RWPE2 (cell line): ENCODE measurements at regions not wholly inside any gene's neighbourhood (a gene's known extent, or its start where the extent isn't known, plus 50 kb on each side); places are given as distances from the start of the nearest gene placed in this dataset.

ENCODE experiments used
- ATAC-seq: fragments of 200-7000 bp; cut with Tn5 transposase; 3 replicates; pipeline ENCODE4 v1.9.1; 2021; ENCODE audit warnings: low read depth
- DNase-seq: peaks from one replicate; pipeline ENCODE4 v3.0.0-alpha.2; 2020; ENCODE audit warnings: low spot score
- H3K27ac ChIP-seq: fragments of 450-650 bp; 2 replicates; pipeline ENCODE4 v1.5.1; 2017; ENCODE audit warnings: mild to moderate bottlenecking; ENCODE audit not compliant: poor library complexity, severe bottlenecking
- H3K27me3 ChIP-seq: fragments of 250-450 bp; sonication (Bioruptor Pico); 2 replicates; pipeline ENCODE4 v1.5.1; 2021; ENCODE audit warnings: mild to moderate bottlenecking, moderate library complexity; ENCODE audit not compliant: insufficient read depth, poor library complexity, severe bottlenecking
- H3K36me3 ChIP-seq: fragments of 250-450 bp; sonication (Bioruptor Pico); 2 replicates; pipeline ENCODE4 v1.5.1; 2020; ENCODE audit warnings: low read depth, mild to moderate bottlenecking, moderate library complexity
- H3K4me1 ChIP-seq: fragments of 250-450 bp; sonication (Bioruptor Pico); 2 replicates; pipeline ENCODE4 v1.5.1; 2021; ENCODE audit warnings: mild to moderate bottlenecking, moderate library complexity; ENCODE audit not compliant: insufficient read depth, poor library complexity, severe bottlenecking
- H3K4me3 ChIP-seq: fragments of 250-450 bp; sonication (Bioruptor Pico); 2 replicates; pipeline ENCODE4 v1.5.1; 2021; ENCODE audit warnings: mild to moderate bottlenecking, moderate library complexity; ENCODE audit not compliant: severe bottlenecking
- H3K9me3 ChIP-seq: fragments of 250-450 bp; sonication (Bioruptor Pico); 2 replicates; pipeline ENCODE4 v1.5.1; 2021; ENCODE audit warnings: mild to moderate bottlenecking, moderate library complexity; ENCODE audit not compliant: severe bottlenecking
- TF ChIP-seq, protein P1 (sequence below): fragments of 450-650 bp; IDR thresholded peaks from one replicate; pipeline ENCODE4 v1.5.1; 2017; ENCODE audit warnings: mild to moderate bottlenecking, moderate library complexity; ENCODE audit not compliant: poor library complexity, severe bottlenecking

- Histone ChIP-seq H3K4me3 (no peak overlapping the region), H3K9me3 (no peaks in the 10 kb centered on the region), H3K27me3 (no peaks in the 10 kb centered on the region), H3K36me3 (no peaks in the 10 kb centered on the region), H3K27ac (no peak overlapping the region), H3K4me1 (peaks cover 5% of the 10 kb centered on the region)
- no peak for ATAC-seq
- DNase-seq = no peak
- TF ChIP-seq, protein P1, sequence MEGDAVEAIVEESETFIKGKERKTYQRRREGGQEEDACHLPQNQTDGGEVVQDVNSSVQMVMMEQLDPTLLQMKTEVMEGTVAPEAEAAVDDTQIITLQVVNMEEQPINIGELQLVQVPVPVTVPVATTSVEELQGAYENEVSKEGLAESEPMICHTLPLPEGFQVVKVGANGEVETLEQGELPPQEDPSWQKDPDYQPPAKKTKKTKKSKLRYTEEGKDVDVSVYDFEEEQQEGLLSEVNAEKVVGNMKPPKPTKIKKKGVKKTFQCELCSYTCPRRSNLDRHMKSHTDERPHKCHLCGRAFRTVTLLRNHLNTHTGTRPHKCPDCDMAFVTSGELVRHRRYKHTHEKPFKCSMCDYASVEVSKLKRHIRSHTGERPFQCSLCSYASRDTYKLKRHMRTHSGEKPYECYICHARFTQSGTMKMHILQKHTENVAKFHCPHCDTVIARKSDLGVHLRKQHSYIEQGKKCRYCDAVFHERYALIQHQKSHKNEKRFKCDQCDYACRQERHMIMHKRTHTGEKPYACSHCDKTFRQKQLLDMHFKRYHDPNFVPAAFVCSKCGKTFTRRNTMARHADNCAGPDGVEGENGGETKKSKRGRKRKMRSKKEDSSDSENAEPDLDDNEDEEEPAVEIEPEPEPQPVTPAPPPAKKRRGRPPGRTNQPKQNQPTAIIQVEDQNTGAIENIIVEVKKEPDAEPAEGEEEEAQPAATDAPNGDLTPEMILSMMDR = no peak
These were observed 379.6 kb downstream of the NUAK1 start for GRCh38 chr12:105759149-105759548.

GRCh38 chr12:105761075-105761474, 377.7 kb downstream of the NUAK1 start:
- H3K27me3 ChIP-seq = no peaks in the 10 kb centered on the region
- TF ChIP-seq, protein P1 = no peak
- DNase-seq (no peak), ATAC-seq (peak; percentile 45)
- no peak overlapping the region for H3K27ac ChIP-seq
- no peaks in the 10 kb centered on the region for H3K9me3 ChIP-seq
- H3K4me1 ChIP-seq = peaks cover 5% of the 10 kb centered on the region
- H3K4me3 ChIP-seq = no peak overlapping the region
- H3K36me3 ChIP-seq = no peaks in the 10 kb centered on the region

DNA sequence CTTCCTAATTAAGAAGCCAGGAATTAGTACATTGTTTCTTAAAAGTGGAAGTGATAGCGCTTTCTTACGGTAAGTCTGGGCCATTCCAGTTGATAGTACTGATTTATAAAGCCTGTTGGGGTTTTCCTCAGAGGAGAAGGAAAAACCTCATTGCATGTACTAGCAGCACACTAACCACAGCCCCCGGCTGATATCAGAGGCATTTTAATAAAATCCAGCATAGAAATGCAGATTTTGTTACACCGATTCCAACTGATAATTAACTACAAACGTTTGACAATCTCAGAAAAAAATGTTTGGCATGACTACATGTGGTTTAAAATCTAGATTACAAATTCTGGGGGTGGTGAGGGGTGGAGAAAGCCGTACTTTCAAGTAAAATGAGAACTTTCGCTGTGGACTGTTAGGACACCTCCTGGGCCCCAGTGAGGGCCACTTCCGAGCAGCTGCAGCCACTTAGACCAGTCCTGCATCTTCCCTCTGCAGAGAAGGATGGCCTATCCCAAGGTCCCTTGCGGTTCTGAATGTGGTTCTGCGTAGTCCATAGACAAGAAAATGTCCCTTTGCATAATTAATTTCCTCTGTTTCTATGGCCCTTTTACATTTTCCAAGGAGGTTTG, 374.4 kb downstream of the NUAK1 start:
- H3K4me3 ChIP-seq = no peak overlapping the region
- peaks cover 5% of the 10 kb centered on the region for H3K4me1 ChIP-seq
- no peaks in the 10 kb centered on the region for H3K9me3 ChIP-seq
- TF ChIP-seq, protein P1 = no peak
- H3K27ac ChIP-seq = no peak overlapping the region
- H3K27me3 ChIP-seq = no peaks in the 10 kb centered on the region
- ATAC-seq (no peak), DNase-seq (no peak)
- H3K36me3 ChIP-seq = no peaks in the 10 kb centered on the region

DNA sequence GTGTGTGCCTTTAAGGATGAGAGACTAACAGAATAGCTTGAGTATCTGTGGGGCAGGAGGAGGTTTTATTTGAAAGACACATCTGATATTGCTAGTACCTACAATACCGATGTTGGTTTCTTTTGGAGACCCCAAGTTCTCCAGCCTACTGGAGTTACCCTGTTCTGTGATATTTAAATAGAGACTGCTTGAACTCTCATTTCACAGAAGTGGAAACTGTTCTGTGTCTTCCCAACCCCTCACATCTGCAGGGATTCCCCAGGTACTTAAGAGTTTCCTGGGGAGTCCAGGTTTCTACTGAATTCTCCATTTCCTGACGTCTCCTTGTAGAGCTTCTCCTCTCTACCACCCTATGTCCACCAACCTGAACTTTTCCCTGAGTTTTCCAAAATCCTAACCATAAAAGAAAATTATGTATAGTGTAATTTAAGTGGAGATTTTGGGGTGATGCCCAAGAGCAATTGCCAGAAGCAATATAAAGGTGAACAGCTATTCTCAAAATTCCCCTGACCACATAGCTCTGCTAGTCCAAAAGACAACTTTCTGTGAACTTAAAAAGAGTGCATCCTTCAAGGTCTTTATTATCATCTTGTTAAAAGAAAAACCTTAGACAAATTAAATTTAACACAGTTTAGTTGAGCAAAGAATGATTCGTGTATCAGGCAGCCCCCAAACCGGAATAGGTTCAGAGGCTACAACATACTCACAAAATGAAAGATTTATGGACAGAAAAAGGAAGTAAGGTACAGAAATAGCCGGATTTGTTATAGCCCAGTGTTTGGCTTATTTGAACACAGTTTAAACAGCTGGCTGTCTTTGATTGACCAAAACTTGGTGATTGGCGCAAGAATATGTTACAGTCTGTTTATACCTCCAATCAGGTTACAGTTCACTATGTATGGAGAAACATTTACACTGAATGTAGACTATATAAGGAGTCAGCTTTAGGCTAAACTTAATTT, 373.4 kb downstream of the NUAK1 start:
- H3K4me1 ChIP-seq = peaks cover 5% of the 10 kb centered on the region
- DNase-seq (no peak), ATAC-seq (no peak)
- no peak overlapping the region for H3K27ac ChIP-seq
- no peaks in the 10 kb centered on the region for H3K36me3 ChIP-seq
- TF ChIP-seq, protein P1 = no peak
- no peak overlapping the region for H3K4me3 ChIP-seq
- H3K27me3 ChIP-seq = no peaks in the 10 kb centered on the region
- H3K9me3 ChIP-seq = no peaks in the 10 kb centered on the region
